Peyer's patch (tissue), 4 donors: ENCODE measurements at regions not wholly inside any gene's neighbourhood (a gene's known extent, or its start where the extent isn't known, plus 50 kb on each side); places are given as distances from the start of the nearest gene placed in this dataset.

ENCODE experiments used
- POLR2A ChIP-seq, 2 donors: fragments of 450-650 bp; IDR thresholded peaks; one replicate each; pipeline ENCODE4 v1.5.1; 2017; ENCODE audit warnings: antibody characterized with exemption in 2 of 2, mild to moderate bottlenecking in 2 of 2, moderate library complexity in 2 of 2
- TF ChIP-seq, protein P1 (sequence below), 6 experiments: fragments of 450-650 bp in 4 of 6; fragments of 200-600 bp in 2 of 6; sonication (generic) in 1 of 6; IDR thresholded peaks; one replicate each; pipeline ENCODE4 v1.5.1; 2017 to 2019; ENCODE audit warnings: antibody characterized with exemption in 6 of 6, mild to moderate bottlenecking in 3 of 6, moderate library complexity in 1 of 6

DNA sequence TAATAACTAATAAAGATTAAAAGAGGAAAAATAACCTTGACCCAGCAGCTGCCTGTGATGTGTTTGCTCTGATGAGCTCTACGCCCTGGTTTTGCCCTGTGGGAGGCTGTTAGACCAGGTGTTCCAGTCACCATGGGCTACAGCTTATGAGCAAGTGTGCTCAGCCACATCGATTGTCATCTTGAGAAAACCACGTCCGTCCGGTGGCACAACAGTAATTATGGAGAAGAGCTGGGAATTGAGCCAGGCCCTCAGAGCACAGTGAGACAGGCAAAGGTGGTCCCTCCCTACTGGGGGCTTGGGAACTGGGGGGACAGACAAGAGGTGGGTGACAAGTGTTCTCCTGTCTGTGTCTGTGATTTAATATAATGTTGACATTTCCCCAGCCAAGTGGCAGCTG lies 420.5 kb downstream of the MATN1 start:
- TF ChIP-seq, protein P1, sequence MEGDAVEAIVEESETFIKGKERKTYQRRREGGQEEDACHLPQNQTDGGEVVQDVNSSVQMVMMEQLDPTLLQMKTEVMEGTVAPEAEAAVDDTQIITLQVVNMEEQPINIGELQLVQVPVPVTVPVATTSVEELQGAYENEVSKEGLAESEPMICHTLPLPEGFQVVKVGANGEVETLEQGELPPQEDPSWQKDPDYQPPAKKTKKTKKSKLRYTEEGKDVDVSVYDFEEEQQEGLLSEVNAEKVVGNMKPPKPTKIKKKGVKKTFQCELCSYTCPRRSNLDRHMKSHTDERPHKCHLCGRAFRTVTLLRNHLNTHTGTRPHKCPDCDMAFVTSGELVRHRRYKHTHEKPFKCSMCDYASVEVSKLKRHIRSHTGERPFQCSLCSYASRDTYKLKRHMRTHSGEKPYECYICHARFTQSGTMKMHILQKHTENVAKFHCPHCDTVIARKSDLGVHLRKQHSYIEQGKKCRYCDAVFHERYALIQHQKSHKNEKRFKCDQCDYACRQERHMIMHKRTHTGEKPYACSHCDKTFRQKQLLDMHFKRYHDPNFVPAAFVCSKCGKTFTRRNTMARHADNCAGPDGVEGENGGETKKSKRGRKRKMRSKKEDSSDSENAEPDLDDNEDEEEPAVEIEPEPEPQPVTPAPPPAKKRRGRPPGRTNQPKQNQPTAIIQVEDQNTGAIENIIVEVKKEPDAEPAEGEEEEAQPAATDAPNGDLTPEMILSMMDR (IDR thresholded peaks at IDR 0.05) = no peak
- TF ChIP-seq POLR2A (IDR thresholded peaks at IDR 0.05) = no peak
